ENCODE measurements at regions not wholly inside any gene's neighbourhood (a gene's known extent, or its start where the extent isn't known, plus 50 kb on each side); places are given as distances from the start of the nearest gene placed in this dataset.
"Not testable (repeated sequence)": the region's sequence is repeated elsewhere in the genome, so short reads cannot be mapped to it uniquely, and the experiment has no call there.

DNA sequence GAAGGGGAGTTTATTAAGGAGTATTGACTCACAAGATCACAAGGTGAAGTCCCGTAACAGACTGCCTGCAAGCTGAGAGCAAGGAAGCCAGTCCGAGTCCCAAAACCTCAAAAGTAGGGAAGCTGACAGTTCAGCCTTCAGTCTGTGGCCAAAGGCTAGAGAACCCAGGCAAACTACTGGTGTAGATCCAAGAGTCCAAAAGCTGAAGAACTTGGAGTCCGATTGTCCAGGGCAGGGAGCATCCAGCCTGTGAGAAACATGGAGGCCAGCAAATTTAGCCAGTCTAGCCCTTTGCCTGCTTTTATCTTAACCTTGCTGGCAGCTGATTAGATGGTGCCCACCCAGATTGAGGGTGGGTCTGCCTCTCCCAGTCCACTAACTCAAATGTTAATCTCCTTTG is 621.9 kb upstream of the ITGA1 start:
- not testable (repeated sequence) for TF ChIP-seq EP300 (IDR thresholded peaks at IDR 0.05; ENCODE audit: borderline replicate concordance in 1 of 2, low read depth in 2 of 2, low read length in 2 of 2); HDAC6 (IDR thresholded peaks at IDR 0.05; ENCODE audit: low read depth, low read length); POLR2A (IDR thresholded peaks at IDR 0.05; ENCODE audit: control extremely low read depth in 1 of 2, low read depth in 2 of 2, low read length in 2 of 2)
